ENCODE measurements at regions not wholly inside any gene's neighbourhood (a gene's known extent, or its start where the extent isn't known, plus 50 kb on each side); places are given as distances from the start of the nearest gene placed in this dataset.
"Not testable (repeated sequence)": the region's sequence is repeated elsewhere in the genome, so short reads cannot be mapped to it uniquely, and the experiment has no call there.

DNA sequence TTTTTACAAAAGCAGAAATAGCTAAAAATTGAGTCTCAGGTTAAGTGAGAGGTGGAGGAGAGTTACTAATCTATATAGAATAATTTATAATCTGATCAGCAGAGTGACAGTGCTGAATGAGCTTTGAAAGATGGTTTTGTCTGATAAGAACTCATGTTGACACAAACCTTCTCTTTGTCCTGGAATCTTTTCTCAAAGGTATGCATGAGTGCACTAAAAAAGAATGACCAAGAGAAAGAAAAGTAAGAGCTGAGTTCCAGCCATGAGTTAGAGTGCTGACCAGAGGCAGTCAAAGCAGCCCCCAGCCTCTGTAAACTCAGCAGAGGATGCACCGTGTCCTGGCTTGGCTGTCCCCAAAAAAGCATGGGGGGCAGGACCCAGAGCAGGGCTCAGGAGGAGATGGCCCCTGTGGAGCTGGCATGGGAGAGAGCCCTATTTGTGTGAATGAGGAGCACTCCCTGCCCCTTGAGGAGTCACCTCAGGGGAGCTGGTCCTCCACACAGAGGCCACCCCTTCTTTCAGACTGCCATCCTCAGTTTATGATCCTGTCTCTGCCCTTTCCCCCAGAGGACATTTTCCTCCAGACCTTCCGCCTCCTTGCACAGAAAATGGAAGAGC lies 129.8 kb downstream of the SEC23A start:
- DNase-seq (ENCODE audit: low read depth): no peak

DNA sequence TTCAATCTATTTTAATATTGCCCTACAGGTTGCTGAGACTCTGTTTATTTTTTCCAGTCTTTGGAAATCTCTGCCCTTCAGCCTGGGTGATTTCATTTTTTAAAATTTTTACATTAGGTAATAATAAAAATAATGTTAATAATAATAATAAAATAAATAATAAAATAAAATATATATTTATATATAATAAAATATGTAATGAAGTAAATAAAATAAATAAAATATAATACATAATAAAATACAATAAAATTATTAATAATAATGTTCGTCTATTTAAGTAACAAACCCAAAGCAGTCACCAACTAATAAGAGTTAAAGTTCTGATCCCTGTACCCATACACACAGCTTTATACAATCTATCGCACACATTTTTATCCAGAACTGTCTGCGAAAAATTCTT lies 130.5 kb downstream of the SEC23A start:
- no peak for DNase-seq (ENCODE audit: low read depth)

GRCh38 chr14:38971258-38971921 lies 131.6 kb downstream of the SEC23A start:
- DNase-seq (ENCODE audit: low read depth): no peak

DNA sequence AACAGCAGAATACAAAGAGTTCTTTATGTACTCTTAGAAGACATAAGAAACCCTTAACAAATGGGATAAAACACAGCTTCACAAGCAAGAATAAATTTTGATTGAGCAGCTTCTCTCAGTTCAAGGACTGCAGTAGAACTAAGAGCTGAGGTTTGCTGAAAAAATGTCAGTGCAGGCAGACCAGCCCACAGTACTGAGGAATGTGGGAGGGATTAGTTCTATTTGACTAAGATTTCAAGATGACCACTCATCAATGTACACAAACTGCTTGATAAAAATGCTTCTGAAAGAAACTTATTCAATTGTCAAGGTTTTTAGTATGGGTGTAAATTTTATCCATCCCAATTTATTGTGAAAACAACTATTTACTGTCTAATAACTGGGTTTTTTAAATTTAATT lies 138.4 kb downstream of the SEC23A start:
- DNase-seq (ENCODE audit: low read depth): peak; percentile 84

- no peak for DNase-seq (ENCODE audit: low read depth)
These were observed 142.0 kb downstream of the SEC23A start for GRCh38 chr14:38960946-38961531.

DNA sequence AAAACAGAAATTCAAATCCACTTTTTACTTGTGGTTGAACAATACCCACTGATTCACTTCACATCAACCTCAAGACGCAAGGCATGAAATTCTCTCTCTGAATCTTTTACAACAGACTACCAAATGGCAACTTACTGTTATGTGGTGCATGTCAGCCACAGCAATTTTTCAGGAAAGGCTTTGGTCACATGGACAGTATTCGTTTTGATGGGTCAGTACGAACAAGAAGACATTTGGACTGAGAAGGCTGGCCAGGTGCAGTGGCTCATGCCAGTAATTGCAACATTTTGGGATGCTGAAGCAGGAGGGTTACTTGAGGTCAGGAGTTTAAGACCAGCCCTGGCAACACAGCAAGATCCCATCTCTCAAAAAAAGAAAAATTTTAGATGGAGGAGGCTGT lies 144.0 kb downstream of the SEC23A start:
- no peak for DNase-seq (ENCODE audit: low read depth)

GRCh38 chr14:38958589-38958988 lies 144.4 kb downstream of the SEC23A start:
- DNase-seq (ENCODE audit: low read depth): peak; percentile 12

DNA sequence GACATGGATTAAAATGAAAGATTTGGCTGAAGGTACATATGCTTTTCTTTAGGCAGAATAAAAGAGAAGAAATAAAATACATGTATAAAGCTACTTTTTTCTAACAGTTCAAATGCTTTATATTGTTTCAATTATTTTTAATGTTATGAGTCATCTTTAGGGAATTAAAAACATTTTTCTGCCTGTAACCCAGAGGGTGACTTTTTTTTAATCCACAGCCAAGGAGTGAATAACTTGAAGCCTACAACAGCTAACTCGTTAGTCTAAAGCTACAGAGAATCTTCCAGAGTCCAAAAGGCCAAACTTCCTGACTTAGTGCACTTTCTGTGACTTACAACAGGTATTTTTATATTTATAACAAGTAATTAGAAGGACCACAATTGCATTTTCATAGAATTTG lies 151.6 kb downstream of the SEC23A start:
- peak; percentile 55 for DNase-seq (ENCODE audit: low read depth)

DNA sequence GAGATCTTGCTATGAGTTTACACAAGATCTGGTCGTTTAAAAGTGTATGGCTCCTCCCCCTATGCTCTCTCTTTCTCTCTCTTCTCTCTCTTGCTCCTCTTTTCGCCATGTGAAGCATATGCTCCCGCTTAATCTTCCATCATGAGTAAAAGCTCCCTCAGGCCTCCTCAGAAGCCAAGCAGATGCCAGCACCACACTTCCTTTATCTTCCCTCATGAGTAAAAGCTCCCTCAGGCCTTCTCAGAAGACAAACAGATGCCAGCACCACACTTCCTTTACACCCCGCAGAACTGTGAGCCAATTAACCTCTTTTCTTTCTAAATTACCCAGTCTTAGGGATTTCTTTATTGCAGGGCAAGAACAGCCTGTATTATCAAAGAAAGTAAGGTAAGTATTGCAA lies 152.4 kb downstream of the SEC23A start:
- no peak for DNase-seq (ENCODE audit: low read depth)

DNA sequence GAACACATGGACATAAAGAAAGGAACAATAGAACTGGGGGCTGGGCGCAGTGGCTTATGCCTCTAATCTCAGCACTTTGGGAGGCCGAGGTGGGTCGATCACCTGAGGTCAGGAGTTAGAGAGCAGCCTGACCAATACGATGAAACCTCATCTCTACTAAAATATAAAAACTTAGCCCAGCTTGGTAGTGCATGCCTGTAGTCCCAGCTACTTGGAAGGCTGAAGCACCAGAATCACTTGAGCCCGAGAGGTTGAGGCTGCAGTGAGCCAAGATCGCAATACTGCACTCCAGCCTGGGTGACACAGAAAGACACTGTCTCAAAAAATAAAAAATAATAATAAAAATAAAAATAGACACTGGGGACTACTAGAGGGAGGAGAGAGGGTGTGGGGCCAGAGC lies 154.5 kb downstream of the SEC23A start:
- DNase-seq (ENCODE audit: low read depth): no peak

GRCh38 chr14:38948171-38948570 lies 154.9 kb downstream of the SEC23A start:
- peak; percentile 23 for DNase-seq (ENCODE audit: low read depth)

DNA sequence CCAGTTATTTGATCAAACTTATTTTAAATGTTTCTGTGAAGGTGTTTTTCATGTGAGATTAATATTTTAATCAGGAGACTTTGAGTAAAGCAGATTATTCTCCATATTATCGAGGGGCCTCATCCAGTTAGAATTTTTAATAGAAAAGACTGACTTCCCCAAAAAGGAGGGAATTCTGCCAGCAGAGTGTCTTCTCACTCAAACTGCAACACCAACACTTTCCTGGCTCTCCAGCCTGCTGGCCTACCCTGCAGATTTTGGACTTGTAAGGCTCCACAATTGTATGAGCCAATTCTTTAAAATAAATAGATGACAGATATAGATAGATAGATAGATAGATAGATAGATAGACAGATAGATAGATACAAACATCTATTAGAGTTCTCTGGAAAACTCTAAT lies 155.7 kb downstream of the SEC23A start:
- DNase-seq (ENCODE audit: low read depth): no peak

GRCh38 chr14:38944691-38945090 lies 158.3 kb downstream of the SEC23A start:
- no peak for DNase-seq (ENCODE audit: low read depth)

DNA sequence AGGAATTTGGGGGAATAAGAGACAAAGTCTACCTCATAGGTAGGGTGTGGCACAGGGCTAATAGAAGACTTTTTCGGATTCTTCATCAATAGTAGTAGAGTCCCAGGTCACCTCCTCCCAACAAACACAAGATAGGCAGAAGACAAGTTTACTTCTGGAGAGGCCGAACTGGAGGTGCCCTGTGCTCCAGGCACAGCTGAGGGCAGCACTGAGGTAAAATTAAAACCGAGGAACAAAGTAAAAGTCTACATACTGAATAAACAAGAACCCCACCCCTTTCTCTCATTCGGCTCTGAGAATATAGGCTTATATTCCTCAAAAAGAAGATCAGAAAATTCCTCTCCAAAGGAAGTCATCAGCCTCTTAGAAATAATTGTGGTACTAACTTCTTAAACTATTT lies 161.5 kb downstream of the SEC23A start:
- no peak for DNase-seq (ENCODE audit: low read depth)

- not testable (repeated sequence) for DNase-seq (ENCODE audit: low read depth)
These were observed 170.4 kb downstream of the SEC23A start for GRCh38 chr14:38932653-38933000.

DNA sequence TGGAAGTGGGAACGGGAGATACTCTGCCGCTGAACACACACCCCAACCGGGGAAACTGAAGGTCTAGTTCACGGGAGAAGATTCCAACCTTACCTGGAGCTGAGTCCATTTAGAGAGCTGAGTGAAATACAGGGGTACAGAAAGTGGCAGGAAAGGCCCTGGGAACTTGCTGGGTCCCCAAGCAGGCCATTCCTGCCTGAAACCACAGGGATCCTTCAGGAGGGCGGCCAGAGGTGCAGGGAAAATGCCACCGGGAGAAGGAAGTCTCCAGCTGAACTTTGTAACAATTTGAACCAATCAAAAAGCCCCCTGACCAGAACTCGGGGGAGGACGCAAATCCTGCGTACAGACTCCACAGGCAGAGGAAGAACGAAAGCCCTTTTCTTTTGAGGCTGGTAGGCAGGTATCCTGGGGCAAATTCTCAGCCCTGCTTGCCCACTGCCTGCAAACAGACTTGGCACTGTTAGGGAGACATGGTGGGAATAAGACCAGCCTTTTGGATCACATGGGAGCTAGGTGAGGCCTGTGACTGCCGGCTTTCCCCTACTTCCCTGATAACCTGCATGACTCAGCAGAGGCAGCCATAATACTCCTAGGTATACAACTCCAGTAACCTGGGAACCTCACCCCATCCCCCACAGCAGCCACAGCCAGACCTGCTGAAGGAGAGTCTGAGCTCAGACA lies 170.9 kb downstream of the SEC23A start:
- DNase-seq (ENCODE audit: low read depth): no peak

GRCh38 chr14:38930898-38931297 lies 172.1 kb downstream of the SEC23A start:
- no peak for DNase-seq (ENCODE audit: low read depth)

DNA sequence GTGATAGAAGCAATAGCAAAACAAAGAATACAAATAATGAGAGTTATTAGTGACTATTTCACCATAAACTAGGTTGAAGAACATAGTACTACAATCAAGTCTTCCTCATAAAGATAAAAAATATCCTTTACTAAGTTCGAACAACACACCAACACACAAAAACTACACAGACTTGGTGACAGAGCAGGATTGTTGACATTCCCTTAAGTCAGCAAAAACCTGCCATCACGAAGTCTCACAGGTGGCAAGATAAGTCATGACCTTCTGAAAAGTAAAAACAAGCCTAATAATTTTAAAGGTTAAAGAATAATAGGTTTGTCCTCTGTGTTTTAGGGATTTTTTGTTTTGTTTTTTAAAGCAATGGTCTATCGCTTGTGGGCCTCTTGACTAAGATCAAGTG lies 173.0 kb downstream of the SEC23A start:
- DNase-seq (ENCODE audit: low read depth): no peak

DNA sequence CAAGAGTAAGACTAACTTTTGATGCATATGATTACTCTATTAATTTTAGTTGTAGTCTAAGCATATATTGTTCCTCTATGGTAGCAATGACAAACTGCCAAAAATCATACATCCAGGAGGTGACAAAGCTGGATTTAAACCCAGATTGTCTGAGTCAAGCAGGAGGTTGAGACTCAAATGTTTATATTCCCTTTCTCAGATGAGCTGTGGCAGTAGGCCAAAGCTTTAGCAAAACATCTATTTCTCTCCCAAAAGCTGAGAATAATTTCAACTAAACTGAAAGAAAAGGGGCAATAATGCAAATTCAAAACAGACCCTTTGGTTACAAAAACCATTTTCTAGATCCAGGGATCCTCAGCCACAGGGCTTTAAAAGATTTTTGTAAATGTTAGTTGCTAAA lies 173.6 kb downstream of the SEC23A start:
- DNase-seq (ENCODE audit: low read depth): peak; percentile 13

DNA sequence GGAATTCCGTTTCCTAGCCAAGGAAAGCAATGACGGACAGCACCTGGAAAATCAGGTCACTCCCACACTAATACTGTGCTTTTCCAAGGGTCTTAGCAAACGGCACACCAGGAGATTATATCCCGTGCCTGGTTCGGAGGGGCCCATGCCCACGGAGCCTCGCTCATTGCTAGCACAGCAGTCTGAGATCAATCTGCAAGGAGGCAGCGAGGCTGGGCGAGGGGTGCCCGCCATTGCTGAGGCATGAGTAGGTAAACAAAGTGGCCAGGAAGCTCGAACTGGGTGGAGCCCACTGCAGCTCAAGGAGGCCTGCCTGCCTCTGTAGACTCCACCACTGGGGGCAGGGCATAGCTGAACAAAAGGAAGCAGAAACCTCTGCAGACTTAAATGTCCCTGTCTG lies 181.1 kb downstream of the SEC23A start:
- DNase-seq (ENCODE audit: low read depth): not testable (repeated sequence)

DNA sequence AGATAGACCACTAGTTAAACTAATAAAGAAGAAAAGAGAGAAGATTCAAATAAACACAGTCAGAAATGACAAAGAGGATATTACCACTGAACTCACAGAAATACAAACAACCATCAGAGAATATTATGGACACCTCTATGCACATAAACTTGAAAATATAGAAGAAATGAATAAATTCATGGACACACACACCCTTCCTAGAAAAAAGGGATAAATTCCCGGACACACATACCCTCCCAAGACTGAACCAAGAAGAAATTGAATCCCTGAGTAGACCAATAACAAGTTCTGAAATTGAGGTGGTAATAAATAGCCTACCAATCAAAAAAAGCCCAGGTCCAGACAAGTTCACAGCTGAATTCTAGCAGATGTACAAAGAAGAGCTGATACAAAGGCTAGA lies 187.9 kb downstream of the SEC23A start:
- DNase-seq (ENCODE audit: low read depth): no peak

DNA sequence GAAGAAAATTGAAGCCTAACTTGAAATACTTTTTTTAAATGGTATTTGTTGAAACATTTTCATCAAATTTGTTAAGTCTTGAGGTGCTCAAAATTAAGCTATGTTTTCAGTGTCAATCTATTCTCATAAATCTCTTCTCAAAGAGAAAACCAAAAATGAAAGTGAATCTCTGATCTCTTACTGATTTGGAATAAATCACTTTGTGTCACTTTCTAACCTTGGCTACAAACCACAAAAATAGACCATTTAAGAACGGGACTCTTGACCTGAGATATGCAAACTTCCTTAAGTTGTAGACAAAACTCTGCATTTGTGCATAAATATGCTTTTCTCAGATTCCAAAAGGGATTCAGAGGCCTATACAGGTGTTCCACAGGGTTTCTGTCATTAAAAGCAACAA lies 192.9 kb downstream of the SEC23A start:
- DNase-seq (ENCODE audit: low read depth): no peak

GRCh38 chr14:38904959-38905358 lies 198.1 kb downstream of the SEC23A start:
- no peak for DNase-seq (ENCODE audit: low read depth)
